ENCODE measurements at regions not wholly inside any gene's neighbourhood (a gene's known extent, or its start where the extent isn't known, plus 50 kb on each side); places are given as distances from the start of the nearest gene placed in this dataset.

- no peaks in the 10 kb centered on the region for H3K9me3 Mint-ChIP-seq
- no peak overlapping the region for H3K27ac Mint-ChIP-seq
- H3K4me3 Mint-ChIP-seq, result no peak overlapping the region
- no peaks in the 10 kb centered on the region for H3K4me1 Mint-ChIP-seq
- H3K36me3 Mint-ChIP-seq (ENCODE audit: low read depth), result no peaks in the 10 kb centered on the region
- no peak for DNase-seq
- H3K27me3 Mint-ChIP-seq, result no peaks in the 10 kb centered on the region
- POLR2A ChIA-PET, result no interaction called here
- CTCF ChIA-PET, result no interaction called here
Measured at GRCh38 chr21:22632176-22632575, 1634.0 kb downstream of the NCAM2 start.

- Mint-ChIP-seq H3K36me3 (ENCODE audit: low read depth) (no peaks in the 10 kb centered on the region), H3K27me3 (no peaks in the 10 kb centered on the region), H3K4me1 (no peaks in the 10 kb centered on the region), H3K9me3 (peaks cover 15% of the 10 kb centered on the region), H3K4me3 (no peak overlapping the region), H3K27ac (no peak overlapping the region)
- ChIA-PET CTCF (no interaction called here), POLR2A (no interaction called here)
- DNase-seq, result no peak
Measured at GRCh38 chr21:22649246-22649645, 1651.0 kb downstream of the NCAM2 start.

GRCh38 chr21:22650226-22650625, 1652.0 kb downstream of the NCAM2 start:
- Mint-ChIP-seq H3K36me3 (ENCODE audit: low read depth) (no peaks in the 10 kb centered on the region), H3K9me3 (peaks cover 13% of the 10 kb centered on the region), H3K27ac (no peak overlapping the region), H3K4me3 (no peak overlapping the region), H3K27me3 (no peaks in the 10 kb centered on the region), H3K4me1 (no peaks in the 10 kb centered on the region)
- ChIA-PET CTCF (no interaction called here), POLR2A (no interaction called here)
- no peak for DNase-seq

GRCh38 chr21:22657781-22658180, 1659.6 kb downstream of the NCAM2 start:
- H3K4me3 Mint-ChIP-seq, result no peak overlapping the region
- CTCF ChIA-PET, result no interaction called here
- peaks cover 2% of the 10 kb centered on the region for H3K9me3 Mint-ChIP-seq
- H3K27ac Mint-ChIP-seq, result no peak overlapping the region
- no peaks in the 10 kb centered on the region for H3K27me3 Mint-ChIP-seq
- no peaks in the 10 kb centered on the region for H3K36me3 Mint-ChIP-seq (ENCODE audit: low read depth)
- POLR2A ChIA-PET, result no interaction called here
- DNase-seq, result no peak
- no peaks in the 10 kb centered on the region for H3K4me1 Mint-ChIP-seq

GRCh38 chr21:22670148-22670547, 1671.9 kb downstream of the NCAM2 start:
- Mint-ChIP-seq H3K4me3 (no peak overlapping the region), H3K4me1 (no peaks in the 10 kb centered on the region), H3K27ac (no peak overlapping the region), H3K27me3 (no peaks in the 10 kb centered on the region), H3K9me3 (peaks cover 12% of the 10 kb centered on the region), H3K36me3 (ENCODE audit: low read depth) (no peaks in the 10 kb centered on the region)
- no peak for DNase-seq
- ChIA-PET POLR2A (no interaction called here), CTCF (no interaction called here)

GRCh38 chr21:22679207-22679606, 1681.0 kb downstream of the NCAM2 start:
- Mint-ChIP-seq H3K9me3 (peaks cover 18% of the 10 kb centered on the region), H3K27me3 (no peaks in the 10 kb centered on the region), H3K36me3 (ENCODE audit: low read depth) (no peaks in the 10 kb centered on the region), H3K4me1 (no peaks in the 10 kb centered on the region), H3K27ac (no peak overlapping the region), H3K4me3 (no peak overlapping the region)
- POLR2A ChIA-PET, result no interaction called here
- DNase-seq, result no peak
- CTCF ChIA-PET, result no interaction called here

GRCh38 chr21:22691658-22692057, 1693.4 kb downstream of the NCAM2 start:
- no peaks in the 10 kb centered on the region for H3K4me1 Mint-ChIP-seq
- H3K36me3 Mint-ChIP-seq (ENCODE audit: low read depth), result no peaks in the 10 kb centered on the region
- no peak overlapping the region for H3K4me3 Mint-ChIP-seq
- no peak overlapping the region for H3K27ac Mint-ChIP-seq
- H3K27me3 Mint-ChIP-seq, result no peaks in the 10 kb centered on the region
- no peak for DNase-seq
- ChIA-PET CTCF (no interaction called here), POLR2A (no interaction called here)
- peaks cover 17% of the 10 kb centered on the region for H3K9me3 Mint-ChIP-seq

- H3K9me3 Mint-ChIP-seq, result peaks cover 3% of the 10 kb centered on the region
- no peak overlapping the region for H3K4me3 Mint-ChIP-seq
- CTCF ChIA-PET, result no interaction called here
- H3K36me3 Mint-ChIP-seq (ENCODE audit: low read depth), result no peaks in the 10 kb centered on the region
- H3K27ac Mint-ChIP-seq, result no peak overlapping the region
- no peaks in the 10 kb centered on the region for H3K4me1 Mint-ChIP-seq
- POLR2A ChIA-PET, result no interaction called here
- no peaks in the 10 kb centered on the region for H3K27me3 Mint-ChIP-seq
- DNase-seq, result no peak
Measured at GRCh38 chr21:22703521-22703920, 1705.3 kb downstream of the NCAM2 start.

- no peaks in the 10 kb centered on the region for H3K27me3 Mint-ChIP-seq
- no peaks in the 10 kb centered on the region for H3K36me3 Mint-ChIP-seq (ENCODE audit: low read depth)
- no peak overlapping the region for H3K4me3 Mint-ChIP-seq
- CTCF ChIA-PET, result no interaction called here
- no peak for DNase-seq
- H3K4me1 Mint-ChIP-seq, result no peaks in the 10 kb centered on the region
- no peak overlapping the region for H3K27ac Mint-ChIP-seq
- H3K9me3 Mint-ChIP-seq, result peaks cover 12% of the 10 kb centered on the region
- POLR2A ChIA-PET, result no interaction called here
Measured at GRCh38 chr21:22710721-22711120, 1712.5 kb downstream of the NCAM2 start.

GRCh38 chr21:22711636-22712035, 1713.4 kb downstream of the NCAM2 start:
- ChIA-PET CTCF (no interaction called here), POLR2A (no interaction called here)
- no peak for DNase-seq
- Mint-ChIP-seq H3K36me3 (ENCODE audit: low read depth) (no peaks in the 10 kb centered on the region), H3K27me3 (no peaks in the 10 kb centered on the region), H3K27ac (no peak overlapping the region), H3K9me3 (peaks cover 12% of the 10 kb centered on the region), H3K4me3 (no peak overlapping the region), H3K4me1 (no peaks in the 10 kb centered on the region)

GRCh38 chr21:22725436-22725835, 1727.2 kb downstream of the NCAM2 start:
- H3K36me3 Mint-ChIP-seq (ENCODE audit: low read depth), result no peaks in the 10 kb centered on the region
- H3K4me3 Mint-ChIP-seq, result no peak overlapping the region
- peaks cover 14% of the 10 kb centered on the region for H3K9me3 Mint-ChIP-seq
- H3K27ac Mint-ChIP-seq, result no peak overlapping the region
- DNase-seq, result no peak
- CTCF ChIA-PET, result no interaction called here
- H3K27me3 Mint-ChIP-seq, result no peaks in the 10 kb centered on the region
- H3K4me1 Mint-ChIP-seq, result no peaks in the 10 kb centered on the region
- POLR2A ChIA-PET, result no interaction called here

GRCh38 chr21:22728091-22728490, 1729.9 kb downstream of the NCAM2 start:
- CTCF ChIA-PET, result no interaction called here
- DNase-seq, result no peak
- Mint-ChIP-seq H3K4me1 (no peaks in the 10 kb centered on the region), H3K27me3 (no peaks in the 10 kb centered on the region), H3K4me3 (no peak overlapping the region), H3K9me3 (peaks cover 19% of the 10 kb centered on the region), H3K27ac (no peak overlapping the region), H3K36me3 (ENCODE audit: low read depth) (no peaks in the 10 kb centered on the region)
- POLR2A ChIA-PET, result no interaction called here

- no peaks in the 10 kb centered on the region for H3K36me3 Mint-ChIP-seq (ENCODE audit: low read depth)
- no peaks in the 10 kb centered on the region for H3K4me1 Mint-ChIP-seq
- CTCF ChIA-PET, result no interaction called here
- peaks cover 4% of the 10 kb centered on the region for H3K9me3 Mint-ChIP-seq
- H3K4me3 Mint-ChIP-seq, result no peak overlapping the region
- POLR2A ChIA-PET, result no interaction called here
- DNase-seq, result no peak
- H3K27me3 Mint-ChIP-seq, result no peaks in the 10 kb centered on the region
- H3K27ac Mint-ChIP-seq, result no peak overlapping the region
Measured at GRCh38 chr21:22743085-22743484, 1744.9 kb downstream of the NCAM2 start.

- Mint-ChIP-seq H3K27me3 (no peaks in the 10 kb centered on the region), H3K9me3 (no peaks in the 10 kb centered on the region), H3K36me3 (ENCODE audit: low read depth) (no peaks in the 10 kb centered on the region), H3K4me1 (no peaks in the 10 kb centered on the region), H3K27ac (no peak overlapping the region), H3K4me3 (no peak overlapping the region)
- no peak for DNase-seq
- ChIA-PET CTCF (no interaction called here), POLR2A (no interaction called here)
Measured at GRCh38 chr21:22754746-22755145, 1756.5 kb downstream of the NCAM2 start.

- Mint-ChIP-seq H3K4me3 (no peak overlapping the region), H3K27me3 (no peaks in the 10 kb centered on the region), H3K4me1 (no peaks in the 10 kb centered on the region), H3K36me3 (ENCODE audit: low read depth) (no peaks in the 10 kb centered on the region), H3K9me3 (no peaks in the 10 kb centered on the region), H3K27ac (no peak overlapping the region)
- POLR2A ChIA-PET, result no interaction called here
- CTCF ChIA-PET, result no interaction called here
- no peak for DNase-seq
Measured at GRCh38 chr21:22758478-22758877, 1760.3 kb downstream of the NCAM2 start.

All from activated CD4-positive, alpha-beta memory T cell treated with anti-CD3 and anti-CD28 coated beads, Interleukin-2, amount 10 ng/mL, durations not matched to agents 7 days and 5 days (primary cell).